ENCODE measurements at regions not wholly inside any gene's neighbourhood (a gene's known extent, or its start where the extent isn't known, plus 50 kb on each side); places are given as distances from the start of the nearest gene placed in this dataset.

- Histone ChIP-seq H3K4me3 (ENCODE audit: low read depth in 2 of 2, low read length in 1 of 2) (no peak overlapping the region), H3K4me1 (ENCODE audit: control insufficient read depth in 1 of 2, insufficient read depth in 2 of 2, low read depth in 1 of 2, low read length in 1 of 2) (no peaks in the 10 kb centered on the region; a peak in 1 of 4 replicates), H3K79me2 (ENCODE audit: insufficient read depth) (no peaks in the 10 kb centered on the region), H4K20me1 (ENCODE audit: insufficient read depth) (no peaks in the 10 kb centered on the region), H3F3A (replicated peaks; ENCODE audit: insufficient read depth) (no peaks in the 10 kb centered on the region), H3K4me2 (no peak overlapping the region), H3K9ac (no peak overlapping the region), H2AFZ (ENCODE audit: low read depth) (no peak overlapping the region), H3K36me3 (replicated peaks in 1 of 2; ENCODE audit: control insufficient read depth in 1 of 2, insufficient read depth in 2 of 2, low read length in 1 of 2) (no peaks in the 10 kb centered on the region), H3K27ac (ENCODE audit: low read depth in 2 of 2, low read length in 1 of 2) (no peak overlapping the region), H3K27me3 (ENCODE audit: insufficient read depth) (no peaks in the 10 kb centered on the region), H3K9me3 (no peaks in the 10 kb centered on the region), H3K9me2 (no peaks in the 10 kb centered on the region)
- DNase-seq: no peak
- ChIA-PET POLR2A (no interaction called here), CTCF (interaction anchor here (1.2 kb wide), 1 partner anchor 40 kb away, joined by 3 read pairs; no protein-coding TSS in a partner anchor)
- no peak for TF ChIP-seq IRF3 (IDR thresholded peaks at IDR 0.05; ENCODE audit: low read depth, low read length)
- TF ChIP-seq RXRA (IDR thresholded peaks at IDR 0.05; ENCODE audit: borderline replicate concordance, low read depth): no peak
- no peak for TF ChIP-seq EZH2phosphoT487 (IDR thresholded peaks at IDR 0.05; ENCODE audit: borderline replicate concordance, low read depth)
- no peak for TF ChIP-seq MAX (IDR thresholded peaks at IDR 0.05; ENCODE audit: low read depth)
- TF ChIP-seq SIN3A (IDR thresholded peaks at IDR 0.05; ENCODE audit: borderline replicate concordance, low read depth, low read length): no peak
- no peak for TF ChIP-seq MEF2A (IDR thresholded peaks at IDR 0.05; ENCODE audit: borderline replicate concordance, low read depth)
- no peak for TF ChIP-seq PBX3 (IDR thresholded peaks at IDR 0.05)
Measured at GRCh38 chr2:207371877-207372276, 157.9 kb upstream of the CREB1 start.

GRCh38 chr2:207372483-207372882, 157.3 kb upstream of the CREB1 start:
- TF ChIP-seq EZH2phosphoT487 (IDR thresholded peaks at IDR 0.05; ENCODE audit: borderline replicate concordance, low read depth): no peak
- no peak for TF ChIP-seq CTCF (IDR thresholded peaks at IDR 0.05)
- no peak for TF ChIP-seq PBX3 (IDR thresholded peaks at IDR 0.05)
- TF ChIP-seq GABPA (IDR thresholded peaks at IDR 0.05; ENCODE audit: low read depth): no peak
- no peak for TF ChIP-seq EP300 (IDR thresholded peaks at IDR 0.05; ENCODE audit: borderline replicate concordance in 1 of 2, low read depth in 1 of 2, low read length in 1 of 2)
- no peak for TF ChIP-seq ELF1 (IDR thresholded peaks at IDR 0.05)
- Histone ChIP-seq H3K9ac (no peak overlapping the region), H3F3A (replicated peaks; ENCODE audit: insufficient read depth) (no peaks in the 10 kb centered on the region), H3K9me3 (no peaks in the 10 kb centered on the region), H3K9me2 (no peaks in the 10 kb centered on the region), H3K79me2 (ENCODE audit: insufficient read depth) (no peaks in the 10 kb centered on the region), H2AFZ (ENCODE audit: low read depth) (no peak overlapping the region), H3K4me3 (ENCODE audit: low read depth in 2 of 2, low read length in 1 of 2) (no peak overlapping the region), H4K20me1 (ENCODE audit: insufficient read depth) (no peaks in the 10 kb centered on the region), H3K4me2 (no peak overlapping the region), H3K27me3 (ENCODE audit: insufficient read depth) (no peaks in the 10 kb centered on the region), H3K4me1 (ENCODE audit: control insufficient read depth in 1 of 2, insufficient read depth in 2 of 2, low read depth in 1 of 2, low read length in 1 of 2) (no peaks in the 10 kb centered on the region; a peak in 1 of 4 replicates), H3K36me3 (replicated peaks in 1 of 2; ENCODE audit: control insufficient read depth in 1 of 2, insufficient read depth in 2 of 2, low read length in 1 of 2) (no peaks in the 10 kb centered on the region), H3K27ac (ENCODE audit: low read depth in 2 of 2, low read length in 1 of 2) (no peak overlapping the region)
- CTCF ChIA-PET: interaction anchor here (1.2 kb wide), 1 partner anchor 40 kb away, joined by 3 read pairs; no protein-coding TSS in a partner anchor
- DNase-seq: no peak
- WGBS (ENCODE audit: low lambda C conversion rate): 59% methylated on average over 1 of the region's 1 CpG
- POLR2A ChIA-PET: no interaction called here
